GM19240 (cell line): ENCODE measurements at regions not wholly inside any gene's neighbourhood (a gene's known extent, or its start where the extent isn't known, plus 50 kb on each side); places are given as distances from the start of the nearest gene placed in this dataset.

Experiments
- DNase-seq: peaks from one replicate; pipeline ENCODE4 v3.0.0; 2011; ENCODE audit warnings: low spot score; ENCODE audit not compliant: insufficient read length

DNA sequence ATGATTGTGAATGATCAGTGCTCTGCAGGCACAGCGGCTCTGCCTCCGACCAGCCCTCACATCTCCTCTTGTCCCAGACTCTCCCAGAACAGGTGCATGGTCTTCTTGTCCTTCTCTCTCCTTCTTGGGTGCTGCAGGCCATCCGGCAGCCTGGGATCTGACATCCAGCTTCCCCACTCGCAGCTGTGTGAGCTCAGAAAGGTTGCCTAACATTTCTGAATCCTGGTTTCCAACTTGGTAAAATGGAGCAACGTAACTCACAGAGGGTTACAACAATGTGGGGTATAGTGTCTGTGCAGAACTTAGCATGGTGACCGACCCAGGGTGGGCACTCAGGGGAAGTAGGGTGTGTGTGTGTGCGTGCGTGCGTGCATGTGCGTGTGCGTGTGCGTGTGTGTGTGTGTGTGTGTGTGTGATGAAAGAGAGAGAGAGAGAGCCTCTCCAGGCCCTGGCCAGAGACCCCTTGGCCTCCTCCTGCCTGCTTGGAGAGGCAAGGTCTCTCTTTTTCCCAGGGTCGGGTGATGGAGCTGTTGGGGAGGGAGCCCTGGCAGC lies 110.1 kb downstream of the SNX5 start:
- no peak for DNase-seq

DNA sequence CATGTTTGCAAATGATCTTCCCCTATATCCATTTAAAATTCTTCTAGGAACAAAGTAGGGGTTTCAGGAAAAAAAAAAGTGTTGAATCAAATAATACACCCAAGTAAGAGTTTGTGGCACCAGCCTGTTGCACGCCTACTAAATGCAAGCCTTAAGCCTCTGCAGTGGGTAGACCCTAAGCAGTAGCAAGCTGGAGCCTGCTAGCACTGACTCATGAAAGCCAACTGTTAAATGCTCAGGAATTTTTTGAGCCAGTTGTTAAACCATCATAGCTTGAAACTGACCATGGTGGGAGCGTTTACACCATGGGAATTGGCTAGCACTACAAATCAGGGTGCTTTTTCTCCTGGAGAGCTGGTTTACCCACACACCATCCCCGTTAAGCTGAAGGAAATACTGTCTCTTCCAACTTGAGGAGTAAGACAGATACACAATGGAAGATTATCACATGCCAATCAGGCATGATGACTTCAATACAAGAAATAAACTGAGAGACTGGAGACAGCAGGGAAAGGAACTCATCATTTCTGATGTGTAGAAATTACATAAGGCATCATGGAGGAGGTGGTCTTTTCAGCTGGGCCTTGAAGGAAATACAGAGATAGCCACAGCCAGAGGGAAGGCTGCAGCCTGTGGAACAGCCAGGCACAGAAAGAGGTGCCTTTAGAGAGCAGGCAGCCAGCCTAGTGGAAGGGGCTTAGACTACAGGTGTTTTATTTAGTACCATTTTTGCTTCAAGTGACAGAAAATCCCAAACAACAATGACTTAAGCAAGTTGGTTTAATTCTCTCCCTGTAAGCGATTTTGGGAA lies 110.8 kb downstream of the SNX5 start:
- no peak for DNase-seq

DNA sequence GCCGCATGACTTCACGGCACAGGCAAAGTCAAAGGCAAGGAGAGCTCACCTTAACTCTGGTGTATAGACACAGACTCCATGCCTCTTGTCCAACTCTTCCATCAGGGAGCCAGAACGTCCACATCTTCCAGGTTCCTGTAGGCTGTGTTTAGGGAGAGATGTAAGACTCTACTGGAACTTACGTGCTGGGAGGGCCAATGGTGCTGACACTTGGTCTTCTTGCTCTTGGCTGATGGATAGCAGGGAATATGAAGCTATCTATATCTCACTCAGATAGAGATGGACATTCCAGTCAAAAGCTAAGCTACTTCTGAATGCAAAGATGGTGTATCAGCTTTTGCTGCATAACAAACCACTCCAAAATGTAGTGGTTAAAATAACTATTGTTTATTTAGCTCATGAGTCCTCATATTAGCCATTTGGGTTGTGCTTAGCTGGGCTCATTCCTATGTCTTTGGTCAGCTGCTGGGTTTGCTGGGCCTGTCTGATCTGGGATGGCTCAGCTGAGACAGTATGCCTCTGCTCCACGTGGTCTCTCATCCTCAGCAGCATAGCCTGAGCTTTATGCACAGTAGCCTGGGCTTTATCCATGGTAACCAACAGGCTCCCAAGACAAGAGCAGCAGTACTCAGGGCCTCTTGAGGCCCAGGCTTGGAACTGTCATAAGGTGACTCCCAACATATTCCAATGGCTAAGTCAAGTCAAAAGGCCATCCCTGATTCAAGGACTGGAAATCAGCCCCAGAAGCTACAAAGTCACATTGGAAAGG lies 111.6 kb downstream of the SNX5 start:
- no peak for DNase-seq

DNA sequence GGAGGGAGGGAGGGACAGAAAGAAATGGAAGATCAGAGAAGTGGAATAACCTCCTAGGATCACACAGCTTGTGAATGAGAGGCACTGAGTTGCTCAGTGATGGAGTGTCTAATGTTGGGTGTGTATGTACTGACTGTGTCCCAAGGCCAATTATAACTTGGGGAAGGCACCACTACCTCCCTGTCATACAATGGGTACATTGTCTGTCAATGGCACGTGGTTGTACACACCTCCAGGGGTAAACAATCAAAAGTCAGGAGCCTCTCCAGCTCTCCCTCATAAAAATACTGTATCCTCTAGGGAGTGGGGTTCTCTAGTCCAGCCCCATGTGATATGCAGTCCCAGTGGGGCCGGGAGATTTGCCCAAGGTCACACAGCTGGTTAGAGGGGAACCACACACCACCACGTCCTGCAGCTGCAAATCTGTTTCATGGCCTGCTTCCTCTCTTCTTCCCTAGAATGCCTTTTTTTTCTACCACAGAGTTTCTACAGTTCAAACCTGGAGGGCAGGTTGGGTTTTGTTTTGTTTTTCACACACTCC lies 112.5 kb downstream of the SNX5 start:
- peak; percentile 72 for DNase-seq

DNA sequence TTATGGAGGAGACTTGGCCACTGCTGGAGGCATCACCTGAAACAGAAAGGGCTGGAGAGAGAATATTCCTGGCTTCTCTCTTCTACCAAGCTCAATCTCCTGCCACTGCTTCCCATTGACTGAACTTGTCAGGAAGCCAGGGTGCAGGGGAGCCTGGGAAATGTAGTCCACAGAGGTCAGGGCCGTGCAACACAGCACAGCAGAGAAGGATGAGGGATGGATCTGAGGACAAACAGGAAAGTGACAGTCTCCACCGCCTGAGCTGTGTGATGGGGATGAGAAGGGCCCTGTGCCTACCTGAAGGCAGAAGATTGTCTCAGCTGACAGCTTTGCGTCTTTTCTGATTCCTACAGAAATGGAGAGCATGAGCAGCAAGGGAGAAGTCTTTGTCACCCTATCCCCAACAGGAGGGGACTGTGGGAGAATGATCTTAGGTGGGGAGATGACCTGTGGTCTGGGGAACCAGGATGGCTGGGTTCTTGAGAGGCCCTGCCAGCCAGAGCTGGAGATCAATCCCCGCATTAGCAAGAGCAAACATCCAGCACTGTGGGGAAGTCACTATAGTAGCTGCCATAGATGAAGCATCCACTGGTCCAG lies 114.2 kb downstream of the SNX5 start:
- DNase-seq: no peak

DNA sequence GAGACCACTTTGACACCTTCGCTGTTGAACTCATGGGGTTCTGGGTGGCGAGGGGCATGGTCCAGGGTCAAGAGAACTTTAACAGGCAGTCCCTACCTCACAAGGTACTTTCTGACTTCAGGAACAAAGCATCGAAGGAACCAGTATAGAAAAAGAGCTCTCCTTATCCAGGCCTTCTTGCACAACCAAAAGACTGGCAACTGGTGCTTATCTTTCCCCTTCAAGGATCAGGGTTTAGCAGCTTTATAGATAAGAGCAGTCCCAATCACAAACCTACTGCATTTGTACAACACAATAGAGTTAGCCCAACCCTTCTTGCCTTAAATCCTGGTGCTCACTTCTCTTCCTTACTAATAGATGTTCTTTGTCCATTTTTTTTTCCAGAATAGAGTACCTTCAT lies 116.3 kb downstream of the SNX5 start:
- no peak for DNase-seq

DNA sequence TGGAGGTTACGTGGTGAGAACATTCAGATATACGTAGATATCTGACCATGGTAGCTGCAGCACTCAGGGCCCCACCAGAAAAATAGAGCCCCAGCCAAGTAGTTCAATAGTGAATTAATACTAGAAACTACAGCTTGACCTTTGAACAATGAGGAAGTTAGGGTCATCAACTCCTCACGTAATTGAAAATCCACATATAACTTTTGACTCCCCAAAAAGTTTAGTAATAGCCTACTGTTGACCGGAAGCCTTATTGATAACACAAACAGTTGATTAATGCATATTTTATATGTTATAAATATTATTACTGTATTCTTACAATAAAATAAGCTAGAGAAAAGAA lies 117.9 kb downstream of the SNX5 start:
- DNase-seq: no peak

DNA sequence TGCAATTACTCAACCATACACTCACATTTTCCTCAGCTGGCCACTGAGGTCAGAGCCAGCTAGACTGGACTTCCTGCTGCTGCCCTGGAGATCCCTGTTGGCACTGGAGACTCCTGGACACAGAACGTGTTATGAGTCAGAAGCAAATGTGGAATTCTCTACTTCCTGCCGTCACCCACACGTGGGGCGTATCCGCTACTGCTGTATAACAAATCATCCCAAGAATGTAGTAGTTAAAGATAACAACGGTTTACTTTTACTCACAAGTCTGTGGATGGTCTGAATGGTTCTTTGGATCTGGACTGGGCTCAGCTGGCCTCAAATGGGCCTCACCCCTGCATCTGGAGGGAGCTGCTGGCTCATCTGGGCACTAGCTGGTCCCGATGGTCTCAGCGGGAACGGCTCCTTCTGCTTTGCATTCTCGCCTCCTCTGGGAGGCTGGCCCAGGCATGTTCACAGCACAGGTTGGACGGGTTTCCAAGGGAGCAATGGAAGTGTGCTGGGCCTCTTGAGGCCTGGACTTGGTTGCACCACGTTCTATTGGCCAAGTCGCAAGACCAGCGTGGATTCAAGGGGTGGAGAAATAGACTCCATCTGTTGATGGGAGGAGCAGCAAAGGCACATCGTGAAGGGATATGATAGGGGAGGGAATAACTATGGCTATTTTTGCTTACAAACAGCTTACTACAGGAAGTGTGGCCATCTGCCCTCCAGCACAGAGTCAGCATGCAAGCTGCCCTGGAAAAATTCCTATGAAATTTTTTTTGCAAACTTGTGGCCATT lies 118.5 kb downstream of the SNX5 start:
- no peak for DNase-seq

DNA sequence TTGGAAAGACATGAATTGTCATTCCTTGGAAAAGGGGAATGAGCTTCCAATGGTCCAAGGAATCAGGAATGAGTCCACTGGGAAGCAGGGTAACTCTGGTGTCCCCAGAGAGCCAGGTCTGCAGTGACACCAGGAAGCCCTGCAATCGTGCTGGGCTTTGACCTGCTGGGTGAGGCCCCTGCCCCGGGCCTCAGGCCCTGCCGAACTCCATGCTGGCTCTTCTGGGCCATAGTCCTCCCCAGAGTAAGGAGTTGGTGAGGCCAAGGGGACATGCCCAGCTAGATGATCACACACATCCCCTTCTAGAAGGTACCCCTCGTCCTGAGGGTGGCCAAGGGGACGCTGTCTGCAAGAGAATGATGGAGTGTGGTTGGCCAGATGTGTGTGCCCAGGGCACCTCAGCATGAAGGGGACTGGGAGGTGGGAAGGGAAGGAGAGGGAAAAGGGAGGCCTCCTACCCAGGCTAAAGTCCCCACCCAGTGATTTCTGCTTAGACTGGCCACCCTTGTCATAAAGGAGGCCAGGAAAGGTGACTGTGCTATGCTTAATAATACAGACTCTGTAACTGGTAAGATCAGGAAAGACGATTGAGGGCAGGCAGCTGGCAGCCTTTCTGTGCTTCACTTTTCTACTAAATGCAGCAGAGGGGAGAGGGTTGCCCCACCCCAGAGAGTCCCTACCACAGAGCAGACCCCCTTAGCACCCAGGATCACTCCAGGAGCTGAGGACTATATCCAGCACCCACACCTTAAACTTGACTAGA lies 119.3 kb downstream of the SNX5 start:
- DNase-seq: no peak

DNA sequence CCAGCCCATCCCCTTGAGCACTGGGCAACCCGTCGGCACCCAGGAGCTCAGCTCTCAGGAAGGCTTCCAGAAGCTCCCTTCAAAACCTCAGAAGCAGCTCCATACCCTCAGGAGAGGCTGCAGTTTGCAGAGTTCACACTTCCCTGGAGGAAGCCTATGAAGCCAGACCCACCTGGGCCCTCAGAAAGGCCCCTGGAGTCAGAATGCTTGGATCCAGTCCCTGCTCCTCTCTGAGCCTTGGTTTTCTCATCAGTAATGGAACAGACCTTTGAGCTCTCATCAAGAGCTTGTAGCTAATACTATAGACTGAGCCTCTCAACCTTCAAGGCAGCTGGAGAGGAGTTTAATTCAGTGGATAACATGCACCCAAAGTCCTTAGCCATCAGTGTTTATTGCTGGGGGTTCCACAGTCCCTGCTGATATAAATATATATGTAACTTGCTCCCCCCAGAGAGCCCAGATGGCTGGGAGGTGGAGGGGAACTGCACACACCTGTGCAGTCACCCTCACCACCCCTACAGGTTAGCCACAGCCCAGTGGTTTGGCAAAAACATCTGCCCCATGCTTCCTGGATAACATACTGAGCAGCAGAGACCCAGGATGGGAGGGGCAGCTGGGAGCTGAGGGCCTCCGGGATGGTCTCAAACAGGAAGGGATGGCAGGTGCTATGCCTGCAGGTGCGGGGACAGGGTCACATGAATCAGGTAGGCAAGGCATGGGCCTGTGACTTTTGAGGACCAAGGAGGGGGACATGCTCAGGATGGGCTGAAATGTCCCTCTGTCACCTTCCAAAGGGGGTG lies 120.1 kb downstream of the SNX5 start:
- no peak for DNase-seq

DNA sequence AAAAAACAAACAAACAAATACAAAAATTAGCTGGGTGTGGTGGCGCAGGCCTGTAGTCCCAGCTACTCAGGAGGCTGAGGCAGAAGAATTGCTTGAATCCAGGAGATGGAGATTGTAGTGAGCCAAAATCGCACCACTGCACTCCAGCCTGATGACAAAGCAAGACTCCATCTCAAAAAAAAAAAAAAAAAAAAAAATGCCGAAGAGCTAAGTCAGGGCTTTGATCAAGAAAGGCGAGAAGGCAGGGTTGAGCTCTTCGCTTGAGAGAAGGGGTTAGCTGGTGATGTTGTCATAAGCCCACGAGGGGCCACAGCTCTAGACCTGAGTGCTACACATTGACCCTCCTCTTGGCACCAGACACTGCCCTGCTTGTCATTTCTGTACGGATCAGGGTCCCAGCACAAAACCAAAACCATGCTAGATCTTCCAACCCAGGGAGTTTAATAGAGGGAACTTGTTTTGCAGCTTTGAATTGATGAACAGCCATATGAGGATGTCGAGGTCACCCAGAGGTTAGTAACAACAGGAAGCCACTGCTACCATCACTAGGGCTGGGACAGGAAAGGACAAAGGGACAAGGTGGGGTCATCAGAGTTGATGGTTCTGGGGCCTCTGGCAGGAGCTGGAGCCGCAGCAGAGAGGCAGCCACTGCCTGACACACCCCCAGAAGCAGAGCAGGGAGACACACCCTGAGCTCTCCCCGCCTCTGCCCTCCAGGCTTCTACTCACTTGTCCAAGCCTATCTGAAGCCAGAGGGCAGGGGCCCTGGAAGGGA lies 122.7 kb downstream of the SNX5 start:
- no peak for DNase-seq

DNA sequence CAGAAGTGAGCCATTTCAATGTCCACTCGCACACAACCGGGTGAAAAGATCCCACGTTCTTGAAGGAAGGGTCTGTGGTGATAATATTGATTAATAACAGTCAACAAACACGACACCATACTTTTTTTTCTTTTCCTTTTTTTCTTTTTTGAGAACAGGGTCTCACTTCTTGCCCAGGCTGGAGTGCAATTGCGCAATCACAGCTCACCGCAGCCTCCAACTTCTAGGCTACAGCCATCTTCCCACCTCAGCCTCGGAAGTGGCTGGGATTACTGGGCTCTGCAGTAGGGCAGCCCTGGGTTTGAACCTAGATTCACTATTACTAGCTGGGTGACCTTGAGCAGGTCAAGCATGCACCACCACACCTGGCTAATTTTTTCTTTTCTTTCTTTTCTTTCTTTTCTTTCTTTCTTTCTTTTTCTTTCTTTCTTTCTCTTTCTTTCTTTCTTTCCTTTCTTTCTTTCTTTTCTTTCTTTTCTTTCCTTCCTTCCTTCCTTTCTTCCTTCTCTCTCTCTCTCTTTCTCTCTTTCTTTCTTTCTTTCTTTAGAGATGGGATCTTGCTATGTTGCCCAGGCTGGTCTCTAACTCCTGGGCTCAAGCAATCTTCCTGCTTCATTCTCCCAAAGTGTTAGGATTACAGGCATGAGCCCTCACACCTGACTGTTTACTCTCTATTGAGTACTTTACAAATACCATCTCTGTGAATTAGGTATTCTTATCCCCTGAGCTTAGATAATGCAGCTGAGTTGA lies 123.9 kb downstream of the SNX5 start:
- no peak for DNase-seq

DNA sequence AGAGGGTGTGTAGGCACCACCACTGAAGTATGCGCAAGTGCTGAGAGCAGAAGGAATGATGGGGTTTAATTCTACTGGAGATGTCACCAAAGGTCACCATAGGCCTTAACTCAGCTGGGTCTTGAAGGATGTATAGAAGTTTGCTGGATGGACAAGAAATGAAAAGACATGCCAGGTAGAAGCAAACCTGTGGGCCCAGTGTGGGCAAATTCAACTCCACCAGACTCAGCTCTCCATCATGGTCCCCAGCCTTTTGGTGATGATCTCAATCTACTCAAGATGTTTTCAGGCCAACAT lies 124.5 kb downstream of the SNX5 start:
- DNase-seq: no peak

DNA sequence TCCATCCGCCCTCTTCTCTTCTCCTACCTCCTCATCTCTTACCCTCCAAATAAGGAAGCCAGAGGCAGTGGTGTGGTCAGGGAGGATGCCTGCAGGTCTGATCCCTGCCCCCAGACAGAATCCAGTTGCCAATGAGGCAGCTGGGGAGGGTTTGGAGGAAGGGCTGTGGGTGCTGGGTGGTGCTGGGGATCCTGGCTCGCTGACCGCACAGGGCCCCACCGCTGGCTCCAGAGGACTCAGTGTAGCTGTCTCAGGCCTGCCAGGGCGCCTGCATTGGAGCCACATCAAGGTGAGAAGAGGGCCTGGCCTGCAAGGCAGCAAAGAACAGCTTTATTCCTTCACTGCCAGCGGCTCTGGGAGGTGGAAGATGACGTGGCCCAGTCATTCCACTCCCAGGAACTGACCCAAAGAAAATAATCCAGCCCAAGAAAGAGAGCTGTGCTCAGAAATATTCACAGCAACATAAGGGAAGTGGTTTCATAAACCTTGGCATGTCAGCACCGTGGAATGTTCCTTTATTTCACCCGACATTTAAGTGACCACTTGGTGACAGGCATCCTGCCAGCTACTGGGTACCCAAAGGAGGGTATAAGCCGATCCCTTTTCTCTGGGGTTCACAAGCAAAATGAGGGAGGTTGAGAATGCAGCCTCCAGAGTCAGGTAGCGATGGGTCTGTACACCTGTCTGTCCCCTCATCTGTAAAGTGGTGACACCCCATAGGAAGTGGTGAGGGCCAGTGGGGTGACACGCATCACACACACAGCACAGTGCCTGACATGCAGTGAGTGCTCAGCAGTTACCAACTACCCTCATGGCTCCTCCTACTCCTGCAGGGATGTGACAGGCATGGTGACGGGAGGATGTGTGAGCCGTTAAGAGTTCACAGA lies 125.1 kb downstream of the SNX5 start:
- DNase-seq: no peak

DNA sequence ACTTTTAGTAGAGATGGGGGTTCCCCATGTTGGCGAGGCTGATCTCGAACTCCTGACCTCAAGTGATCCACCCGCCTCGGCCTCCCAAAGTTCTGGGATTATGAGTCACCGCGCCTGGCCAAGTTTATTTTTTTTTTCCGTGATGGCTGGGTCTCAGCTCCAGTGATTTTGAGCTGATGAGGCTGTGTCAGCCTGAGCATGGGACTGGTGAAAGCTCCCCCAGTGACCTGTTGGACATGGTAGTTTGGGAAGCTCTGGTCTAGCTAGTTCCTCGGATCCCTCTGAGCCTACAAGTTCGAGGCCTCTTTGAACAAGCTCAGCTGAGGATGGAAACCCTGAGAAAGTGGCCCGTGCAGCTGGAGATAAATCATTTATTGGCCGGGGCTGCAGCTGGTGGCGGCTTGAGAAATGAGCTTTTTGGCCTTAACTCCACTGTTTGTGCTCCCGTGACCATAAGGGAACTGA lies 126.8 kb downstream of the SNX5 start:
- no peak for DNase-seq

DNA sequence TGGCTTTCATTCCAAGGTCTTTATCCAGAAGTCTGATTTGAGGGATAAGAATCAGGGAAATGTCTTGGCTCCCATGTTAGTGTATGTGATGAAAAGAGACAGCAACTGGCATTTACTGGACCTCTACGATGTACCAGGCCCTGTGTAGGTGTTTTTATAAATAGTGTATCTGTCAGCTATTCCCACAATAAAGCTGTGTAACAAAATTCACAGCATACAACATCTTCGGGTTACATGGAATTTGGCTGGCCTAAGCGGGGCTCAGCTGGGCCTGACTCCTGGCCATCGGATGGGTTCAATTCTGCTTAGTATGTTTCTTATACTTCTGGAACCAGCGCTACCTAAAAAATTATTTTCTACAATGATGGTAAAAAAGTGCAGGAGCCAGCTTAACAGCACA lies 128.2 kb downstream of the SNX5 start:
- no peak for DNase-seq

DNA sequence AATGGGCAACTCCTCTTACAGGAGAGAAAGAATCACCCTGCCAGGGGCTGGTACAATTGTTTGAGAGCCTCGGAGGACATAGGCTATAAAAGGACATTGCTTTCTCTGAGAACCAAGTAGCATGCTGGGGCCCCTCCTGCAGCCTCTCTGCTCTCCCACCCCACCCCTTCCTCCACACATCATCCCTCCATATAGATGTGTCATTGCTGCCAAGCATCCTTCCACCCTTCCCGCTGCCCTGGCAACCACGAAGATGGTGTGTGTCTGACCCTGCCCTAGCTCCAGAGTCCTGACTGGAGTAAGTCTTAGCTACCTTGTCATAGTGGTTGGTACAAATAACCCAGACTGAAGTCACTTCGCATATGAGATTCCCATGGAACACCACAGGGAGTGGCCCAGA lies 129.7 kb downstream of the SNX5 start:
- DNase-seq: no peak
